H9 (cell line): ENCODE measurements at regions not wholly inside any gene's neighbourhood (a gene's known extent, or its start where the extent isn't known, plus 50 kb on each side); places are given as distances from the start of the nearest gene placed in this dataset.

Experiments used
- DNase-seq: peaks from one replicate; pipeline ENCODE4 v3.0.0-alpha.2; 2017
- H2AFZ ChIP-seq: one replicate; pipeline ENCODE4 v1.6.1; 2013; ENCODE audit warnings: mild to moderate bottlenecking, low read length, control low read depth, moderate library complexity
- H2AK5ac ChIP-seq: 2 replicates; pipeline ENCODE4 v1.6.1; 2013; ENCODE audit warnings: low read length, control low read depth, mixed read lengths; ENCODE audit not compliant: insufficient read length
- H2BK120ac ChIP-seq: one replicate; pipeline ENCODE4 v1.6.1; 2013; ENCODE audit warnings: low read depth, mild to moderate bottlenecking, low read length, control low read depth, inconsistent platforms; ENCODE audit not compliant: poor library complexity, severe bottlenecking
- H2BK12ac ChIP-seq: 2 replicates; pipeline ENCODE4 v1.6.1; 2013; ENCODE audit warnings: low read length, control low read depth, mixed read lengths, low read depth; ENCODE audit not compliant: insufficient read length
- H2BK15ac ChIP-seq: 2 replicates; pipeline ENCODE4 v1.6.1; 2013; ENCODE audit warnings: low read depth, low read length, control low read depth
- H2BK20ac ChIP-seq: one replicate; pipeline ENCODE4 v1.6.1; 2013; ENCODE audit warnings: low read depth, mild to moderate bottlenecking, low read length, control low read depth, inconsistent platforms; ENCODE audit not compliant: poor library complexity, severe bottlenecking
- H2BK5ac ChIP-seq: 2 replicates; pipeline ENCODE4 v1.6.1; 2013; ENCODE audit warnings: low read length, control low read depth, mixed read lengths; ENCODE audit not compliant: insufficient read length
- H3K14ac ChIP-seq: 2 replicates; pipeline ENCODE4 v1.6.1; 2013; ENCODE audit warnings: low read length, control low read depth; ENCODE audit not compliant: insufficient read depth
- H3K18ac ChIP-seq: 2 replicates; pipeline ENCODE4 v1.6.1; 2013; ENCODE audit warnings: low read depth, mild to moderate bottlenecking, mixed read lengths, low read length, control low read depth; ENCODE audit not compliant: insufficient read length
- H3K23ac ChIP-seq: 2 replicates; pipeline ENCODE4 v1.6.1; 2013; ENCODE audit warnings: low read length, control low read depth, mixed read lengths, low read depth; ENCODE audit not compliant: insufficient read length
- H3K23me2 ChIP-seq: 2 replicates; pipeline ENCODE4 v1.6.1; 2013; ENCODE audit warnings: low read depth, mild to moderate bottlenecking, mixed read lengths, low read length, control low read depth; ENCODE audit not compliant: insufficient read length, poor library complexity, severe bottlenecking
- H3K27ac ChIP-seq: 2 replicates; pipeline ENCODE4 v1.5.1; 2013; ENCODE audit warnings: low read length, control low read depth, mixed read lengths, low read depth; ENCODE audit not compliant: insufficient read length
- H3K27me3 ChIP-seq: 2 replicates; pipeline ENCODE4 v1.6.1; 2013; ENCODE audit warnings: low read length, control low read depth, inconsistent platforms; ENCODE audit not compliant: insufficient read depth
- H3K4ac ChIP-seq: 2 replicates; pipeline ENCODE4 v1.6.1; 2013; ENCODE audit warnings: low read depth, mild to moderate bottlenecking, control low read depth, inconsistent platforms, low read length, moderate library complexity
- H3K4me1 ChIP-seq: 2 replicates; pipeline ENCODE4 v1.6.1; 2013; ENCODE audit warnings: low read length, control low read depth, inconsistent platforms; ENCODE audit not compliant: insufficient read depth
- H3K4me2 ChIP-seq: 2 replicates; pipeline ENCODE4 v1.6.1; 2013; ENCODE audit warnings: low read length, control low read depth, mixed read lengths; ENCODE audit not compliant: insufficient read length, insufficient read depth
- H3K56ac ChIP-seq: 2 replicates; pipeline ENCODE4 v1.6.1; 2013; ENCODE audit warnings: low read depth, mild to moderate bottlenecking, mixed read lengths, low read length, control low read depth; ENCODE audit not compliant: insufficient read length
- H3K79me1 ChIP-seq: 2 replicates; pipeline ENCODE4 v1.6.1; 2013; ENCODE audit warnings: low read depth, mild to moderate bottlenecking, moderate library complexity, low read length, control low read depth, inconsistent platforms; ENCODE audit not compliant: insufficient read depth, poor library complexity, severe bottlenecking
- H3K79me2 ChIP-seq: 2 replicates; pipeline ENCODE4 v1.6.1; 2013; ENCODE audit warnings: low read length, control low read depth, inconsistent platforms; ENCODE audit not compliant: insufficient read depth
- H3K9ac ChIP-seq: 2 replicates; pipeline ENCODE4 v1.6.1; 2013; ENCODE audit warnings: low read length, control low read depth, mixed read lengths; ENCODE audit not compliant: insufficient read length; ENCODE audit errors: extremely low read depth
- H3K9me3 ChIP-seq: one replicate; pipeline ENCODE4 v1.6.1; 2013; ENCODE audit warnings: low read depth, low read length, inconsistent platforms; ENCODE audit not compliant: control insufficient read depth
- H3T11ph ChIP-seq: one replicate; pipeline ENCODE4 v1.6.1; 2013; ENCODE audit warnings: mild to moderate bottlenecking, low read length, control low read depth, inconsistent platforms
- H4K20me1 ChIP-seq: one replicate; pipeline ENCODE4 v1.6.1; 2013; ENCODE audit not compliant: control insufficient read depth, insufficient read length, insufficient read depth
- H4K5ac ChIP-seq: 2 replicates; pipeline ENCODE4 v1.6.1; 2013; ENCODE audit warnings: low read depth, mild to moderate bottlenecking, mixed read lengths, low read length, control low read depth; ENCODE audit not compliant: insufficient read length
- H4K8ac ChIP-seq: replicated peaks from 2 replicates; pipeline ENCODE4 v1.6.1; 2013; ENCODE audit warnings: low read length, control low read depth, mixed read lengths, low read depth; ENCODE audit not compliant: insufficient read length
- H4K91ac ChIP-seq: 2 replicates; pipeline ENCODE4 v1.6.1; 2013; ENCODE audit warnings: low read depth, mild to moderate bottlenecking, moderate library complexity, mixed read lengths, low read length, control low read depth; ENCODE audit not compliant: insufficient read length
- H3K27ac Mint-ChIP-seq, 3 experiments: 2 replicates in 2 of 3; 3 replicates in 1 of 3; pipeline ENCODE4 v1.8.0; 2020 to 2021; ENCODE audit warnings: mixed read lengths in 3 of 3, mild to moderate bottlenecking in 1 of 3, moderate library complexity in 1 of 3
- H3K27me3 Mint-ChIP-seq: 2 replicates; pipeline ENCODE4 v1.8.0; 2021; ENCODE audit warnings: low read depth, mild to moderate bottlenecking, moderate library complexity, mixed read lengths
- H3K36me3 Mint-ChIP-seq, 3 experiments: 2 replicates in 2 of 3; 3 replicates in 1 of 3; pipeline ENCODE4 v1.8.0; 2020 to 2021; ENCODE audit warnings: low read depth in 3 of 3, mixed read lengths in 3 of 3; ENCODE audit not compliant: insufficient read depth in 1 of 3
- H3K4me1 Mint-ChIP-seq, 2 experiments: 2 replicates each; pipeline ENCODE4 v1.8.0; 2020; ENCODE audit warnings: mixed read lengths in 2 of 2
- H3K4me3 Mint-ChIP-seq, 2 experiments: 2 replicates in 1 of 2; 3 replicates in 1 of 2; pipeline ENCODE4 v1.8.0; 2020 to 2021; ENCODE audit warnings: mild to moderate bottlenecking in 2 of 2, mixed read lengths in 2 of 2, moderate library complexity in 1 of 2
- H3K9me3 Mint-ChIP-seq, 2 experiments: 2 replicates in 1 of 2; 3 replicates in 1 of 2; pipeline ENCODE4 v1.8.0; 2020; ENCODE audit warnings: mild to moderate bottlenecking in 2 of 2, mixed read lengths in 2 of 2, moderate library complexity in 1 of 2
- CTCF ChIP-seq: fragments of 200-600 bp; sonication (generic); conservative IDR thresholded peaks from 3 replicates; pipeline ENCODE4 v1.8.0; 2021; ENCODE audit warnings: antibody characterized with exemption, mild to moderate bottlenecking
- WGBS: extraction: QIAGEN DNeasy Blood & Tissue Kit; methylation state at CpG from one replicate; pipeline ENCODE4 v1.1.7; 2013; ENCODE audit warnings: missing lambda C conversion rate, low lambda C conversion rate, mixed read lengths; ENCODE audit not compliant: insufficient read length; ENCODE audit errors: extremely low coverage; 5-methylcytosine and 5-hydroxymethylcytosine counted together

GRCh38 chr13:88434953-88435352 is 763.8 kb downstream of the SLITRK5 start:
- Histone ChIP-seq H3K9me3 (peaks cover 6% of the 10 kb centered on the region), H2BK15ac (no peak overlapping the region), H4K5ac (no peak overlapping the region), H4K91ac (no peak overlapping the region), H2AFZ (no peak overlapping the region), H3K79me1 (no peaks in the 10 kb centered on the region), H3K27me3 (no peaks in the 10 kb centered on the region), H3K79me2 (no peaks in the 10 kb centered on the region), H4K8ac (no peak overlapping the region), H3K23ac (no peak overlapping the region), H2BK12ac (no peak overlapping the region), H2BK5ac (no peak overlapping the region), H3K23me2 (no peaks in the 10 kb centered on the region), H3K4ac (no peak overlapping the region), H3K4me2 (no peak overlapping the region), H3K18ac (no peak overlapping the region), H3K56ac (no peak overlapping the region), H3K14ac (no peak overlapping the region), H2BK120ac (no peak overlapping the region), H4K20me1 (no peaks in the 10 kb centered on the region), H3K27ac (no peak overlapping the region), H2BK20ac (no peak overlapping the region), H2AK5ac (no peak overlapping the region), H3K4me1 (no peaks in the 10 kb centered on the region), H3K9ac (no peak overlapping the region), H3T11ph (no peak overlapping the region)
- peaks cover 17 to 25% of the 10 kb centered on the region in 2 experiments for H3K9me3 Mint-ChIP-seq
- H3K4me1 Mint-ChIP-seq: no peaks in the 10 kb centered on the region
- no peak for DNase-seq
- H3K27me3 Mint-ChIP-seq: no peaks in the 10 kb centered on the region
- no peak overlapping the region for H3K27ac Mint-ChIP-seq
- no peak overlapping the region for H3K4me3 Mint-ChIP-seq
- peaks cover 15 to 27% (median 21%) of the 10 kb centered on the region in 3 experiments for H3K36me3 Mint-ChIP-seq
- no CpG with 5 or more reads among the region's 6 CpGs for WGBS
- no peak for TF ChIP-seq CTCF
